Neural cell (in vitro differentiated cells): ENCODE measurements at regions not wholly inside any gene's neighbourhood (a gene's known extent, or its start where the extent isn't known, plus 50 kb on each side); places are given as distances from the start of the nearest gene placed in this dataset.

Experiments used
- H2AFZ ChIP-seq: fragments of 200-600, 300-800 bp; sonication (generic), shearing (Covaris generic); 2 replicates; pipeline ENCODE4 v1.6.0; 2014; ENCODE audit warnings: low read depth, mild to moderate bottlenecking, antibody characterized with exemption, low read length, moderate library complexity
- H3F3A ChIP-seq: fragments of 200-600 bp; shearing (Covaris generic); 2 replicates; pipeline ENCODE4 v1.6.1; 2016; ENCODE audit warnings: mild to moderate bottlenecking, moderate library complexity, mixed read lengths, antibody characterized with exemption, low read length; ENCODE audit not compliant: insufficient read depth, poor library complexity, severe bottlenecking
- H3K27ac ChIP-seq: fragments of 200-600, 300-800 bp; sonication (generic), shearing (Covaris generic); 2 replicates; pipeline ENCODE4 v1.5.1; 2014; ENCODE audit warnings: mild to moderate bottlenecking, low read length, moderate library complexity
- H3K27me3 ChIP-seq: fragments of 300-800, 200-600 bp; sonication (generic), shearing (Covaris generic); 2 replicates; pipeline ENCODE4 v1.6.0; 2014; ENCODE audit warnings: mild to moderate bottlenecking, low read depth, low read length, moderate library complexity; ENCODE audit not compliant: insufficient read depth
- H3K36me3 ChIP-seq: fragments of 300-800, 200-600 bp; sonication (generic), shearing (Covaris generic); 2 replicates; pipeline ENCODE4 v1.5.1; 2014; ENCODE audit warnings: mild to moderate bottlenecking, antibody characterized with exemption, low read length, moderate library complexity; ENCODE audit not compliant: insufficient read depth
- H3K4me2 ChIP-seq: fragments of 300-800, 200-600 bp; sonication (generic), shearing (Covaris generic); 2 replicates; pipeline ENCODE4 v1.6.0; 2014; ENCODE audit warnings: mild to moderate bottlenecking, low read length
- H3K4me3 ChIP-seq: fragments of 300-800, 200-600 bp; sonication (generic), shearing (Covaris generic); 2 replicates; pipeline ENCODE4 v1.5.1; 2014; ENCODE audit warnings: mild to moderate bottlenecking, low read length, moderate library complexity
- H3K79me2 ChIP-seq: fragments of 200-600 bp; shearing (Covaris generic); replicated peaks from 2 replicates; pipeline ENCODE4 v1.6.0; 2014; ENCODE audit warnings: mild to moderate bottlenecking, low read length, moderate library complexity; ENCODE audit not compliant: insufficient read depth
- H3K9ac ChIP-seq: fragments of 300-800, 200-600 bp; sonication (generic), shearing (Covaris generic); 2 replicates; pipeline ENCODE4 v1.6.1; 2016; ENCODE audit warnings: mild to moderate bottlenecking, low read length, mixed read lengths
- H3K9me2 ChIP-seq: fragments of 200-600 bp; shearing (Covaris generic); 2 replicates; pipeline ENCODE4 v1.6.1; 2016; ENCODE audit warnings: mild to moderate bottlenecking, low read length, mixed read lengths; ENCODE audit not compliant: insufficient read depth
- H3K9me3 ChIP-seq: fragments of 200-600, 300-800 bp; sonication (generic), shearing (Covaris generic); 2 replicates; pipeline ENCODE4 v1.6.1; 2016; ENCODE audit warnings: mild to moderate bottlenecking, mixed run types, low read length, moderate library complexity, mixed read lengths
- H4K20me1 ChIP-seq: fragments of 200-600 bp; shearing (Covaris generic); 2 replicates; pipeline ENCODE4 v1.6.1; 2016; ENCODE audit warnings: mild to moderate bottlenecking, mixed run types; ENCODE audit not compliant: insufficient read depth
- CTCF ChIP-seq: fragments of 450-650 bp; IDR thresholded peaks from 2 replicates; pipeline ENCODE4 v1.5.1; 2014; ENCODE audit warnings: antibody characterized with exemption, mild to moderate bottlenecking, moderate library complexity; ENCODE audit not compliant: poor library complexity, severe bottlenecking
- EP300 ChIP-seq: fragments of 450-650 bp; conservative IDR thresholded peaks from 2 replicates; pipeline ENCODE4 v1.6.1; 2014; ENCODE audit warnings: antibody characterized with exemption, mild to moderate bottlenecking, moderate library complexity; ENCODE audit not compliant: poor library complexity, severe bottlenecking
- EZH2 ChIP-seq: fragments of 200-600, 300-800 bp; shearing (Covaris generic), sonication (generic); IDR thresholded peaks from 2 replicates; pipeline ENCODE4 v1.6.1; 2014; ENCODE audit warnings: antibody characterized with exemption, low read length, borderline replicate concordance, mild to moderate bottlenecking; ENCODE audit not compliant: insufficient read depth, poor library complexity, severe bottlenecking
- MXI1 ChIP-seq: fragments of 450-650 bp; conservative IDR thresholded peaks from 2 replicates; pipeline ENCODE4 v1.6.1; 2014; ENCODE audit warnings: antibody characterized with exemption, mild to moderate bottlenecking; ENCODE audit not compliant: poor library complexity, severe bottlenecking
- POLR2AphosphoS5 ChIP-seq: IDR thresholded peaks from 2 replicates; pipeline ENCODE4 v1.6.1; 2012
- RAD21 ChIP-seq: fragments of 450-650 bp; conservative IDR thresholded peaks from 2 replicates; pipeline ENCODE4 v1.6.1; 2014; ENCODE audit warnings: antibody characterized with exemption, mild to moderate bottlenecking, moderate library complexity
- SMC3 ChIP-seq: fragments of 450-650 bp; conservative IDR thresholded peaks from 2 replicates; pipeline ENCODE4 v1.6.1; 2014; ENCODE audit warnings: antibody characterized with exemption, mild to moderate bottlenecking, moderate library complexity; ENCODE audit not compliant: poor library complexity
- TAF1 ChIP-seq: IDR thresholded peaks from 2 replicates; pipeline ENCODE4 v1.6.1; 2012; ENCODE audit warnings: low read depth
- TF ChIP-seq, protein P1 (sequence below): IDR thresholded peaks from 2 replicates; pipeline ENCODE4 v1.6.1; 2012; ENCODE audit warnings: borderline replicate concordance

GRCh38 chr13:88649855-88650254 is 978.7 kb downstream of the SLITRK5 start:
- Histone ChIP-seq H2AFZ (no peak overlapping the region), H3K4me2 (no peak overlapping the region), H4K20me1 (no peaks in the 10 kb centered on the region), H3K9me2 (no peaks in the 10 kb centered on the region), H3K79me2 (no peaks in the 10 kb centered on the region), H3K4me3 (no peak overlapping the region), H3K9ac (no peak overlapping the region), H3K27ac (no peak overlapping the region), H3K9me3 (no peaks in the 10 kb centered on the region), H3K36me3 (no peaks in the 10 kb centered on the region), H3K27me3 (no peaks in the 10 kb centered on the region), H3F3A (no peaks in the 10 kb centered on the region)
- TF ChIP-seq, protein P1, sequence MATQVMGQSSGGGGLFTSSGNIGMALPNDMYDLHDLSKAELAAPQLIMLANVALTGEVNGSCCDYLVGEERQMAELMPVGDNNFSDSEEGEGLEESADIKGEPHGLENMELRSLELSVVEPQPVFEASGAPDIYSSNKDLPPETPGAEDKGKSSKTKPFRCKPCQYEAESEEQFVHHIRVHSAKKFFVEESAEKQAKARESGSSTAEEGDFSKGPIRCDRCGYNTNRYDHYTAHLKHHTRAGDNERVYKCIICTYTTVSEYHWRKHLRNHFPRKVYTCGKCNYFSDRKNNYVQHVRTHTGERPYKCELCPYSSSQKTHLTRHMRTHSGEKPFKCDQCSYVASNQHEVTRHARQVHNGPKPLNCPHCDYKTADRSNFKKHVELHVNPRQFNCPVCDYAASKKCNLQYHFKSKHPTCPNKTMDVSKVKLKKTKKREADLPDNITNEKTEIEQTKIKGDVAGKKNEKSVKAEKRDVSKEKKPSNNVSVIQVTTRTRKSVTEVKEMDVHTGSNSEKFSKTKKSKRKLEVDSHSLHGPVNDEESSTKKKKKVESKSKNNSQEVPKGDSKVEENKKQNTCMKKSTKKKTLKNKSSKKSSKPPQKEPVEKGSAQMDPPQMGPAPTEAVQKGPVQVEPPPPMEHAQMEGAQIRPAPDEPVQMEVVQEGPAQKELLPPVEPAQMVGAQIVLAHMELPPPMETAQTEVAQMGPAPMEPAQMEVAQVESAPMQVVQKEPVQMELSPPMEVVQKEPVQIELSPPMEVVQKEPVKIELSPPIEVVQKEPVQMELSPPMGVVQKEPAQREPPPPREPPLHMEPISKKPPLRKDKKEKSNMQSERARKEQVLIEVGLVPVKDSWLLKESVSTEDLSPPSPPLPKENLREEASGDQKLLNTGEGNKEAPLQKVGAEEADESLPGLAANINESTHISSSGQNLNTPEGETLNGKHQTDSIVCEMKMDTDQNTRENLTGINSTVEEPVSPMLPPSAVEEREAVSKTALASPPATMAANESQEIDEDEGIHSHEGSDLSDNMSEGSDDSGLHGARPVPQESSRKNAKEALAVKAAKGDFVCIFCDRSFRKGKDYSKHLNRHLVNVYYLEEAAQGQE = no peak
- no peak for TF ChIP-seq SMC3
- TF ChIP-seq RAD21 = no peak

DNA sequence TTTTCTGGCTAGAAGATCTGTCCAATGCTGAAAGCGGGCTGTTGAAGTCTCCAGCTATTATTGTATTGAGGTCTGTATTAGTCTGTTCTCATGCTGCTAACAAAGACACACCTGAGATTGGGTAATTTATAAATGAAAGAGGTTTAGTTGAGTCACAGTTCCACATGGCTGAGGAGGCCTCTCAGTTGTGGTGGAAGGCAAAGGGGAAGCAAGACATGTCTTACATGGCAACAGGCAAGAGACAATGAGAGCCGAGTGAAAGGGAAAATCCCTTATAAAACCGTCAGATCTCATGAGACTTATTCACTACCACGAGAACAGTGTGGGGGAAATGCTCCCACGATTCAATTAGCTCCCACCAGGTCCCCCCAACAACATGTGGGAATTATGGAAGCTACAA is 980.4 kb downstream of the SLITRK5 start:
- Histone ChIP-seq H3F3A (no peaks in the 10 kb centered on the region), H3K4me3 (no peak overlapping the region), H3K9ac (no peak overlapping the region), H3K79me2 (no peaks in the 10 kb centered on the region), H3K9me3 (no peaks in the 10 kb centered on the region), H3K27me3 (no peaks in the 10 kb centered on the region), H3K27ac (no peak overlapping the region), H3K9me2 (no peaks in the 10 kb centered on the region), H3K4me2 (no peak overlapping the region), H2AFZ (no peak overlapping the region), H4K20me1 (no peaks in the 10 kb centered on the region), H3K36me3 (no peaks in the 10 kb centered on the region)
- TF ChIP-seq RAD21 = no peak
- no peak for TF ChIP-seq EP300
- TF ChIP-seq MXI1 = no peak
- TF ChIP-seq POLR2AphosphoS5 = no peak
- no peak for TF ChIP-seq SMC3
- no peak for TF ChIP-seq CTCF
- TF ChIP-seq, protein P1 = no peak
- no peak for TF ChIP-seq EZH2
- no peak for TF ChIP-seq TAF1
